Rectal smooth muscle tissue (tissue), 1 donor: ENCODE measurements at regions not wholly inside any gene's neighbourhood (a gene's known extent, or its start where the extent isn't known, plus 50 kb on each side); places are given as distances from the start of the nearest gene placed in this dataset.
A peak's percentile ranks its signal among the peaks of the same experiment; 100 is the strongest.
"Not testable (repeated sequence)": the region's sequence is repeated elsewhere in the genome, so short reads cannot be mapped to it uniquely, and the experiment has no call there.

Source experiments
- H3K27ac ChIP-seq: one replicate; pipeline ENCODE4 v1.7.0; 2013; ENCODE audit warnings: low read depth, low read length, inconsistent platforms
- H3K27me3 ChIP-seq: one replicate; pipeline ENCODE4 v1.7.0; 2013; ENCODE audit warnings: low read length; ENCODE audit not compliant: control insufficient read depth, insufficient read depth
- H3K36me3 ChIP-seq: one replicate; pipeline ENCODE4 v1.7.0; 2013; ENCODE audit warnings: low read length; ENCODE audit not compliant: control insufficient read depth, insufficient read depth
- H3K4me1 ChIP-seq: one replicate; pipeline ENCODE4 v1.7.0; 2013; ENCODE audit warnings: low read length; ENCODE audit not compliant: control insufficient read depth, insufficient read depth
- H3K4me3 ChIP-seq: one replicate; pipeline ENCODE4 v1.7.0; 2013; ENCODE audit warnings: low read length
- H3K9ac ChIP-seq: one replicate; pipeline ENCODE4 v1.7.0; 2013; ENCODE audit warnings: low read length

DNA sequence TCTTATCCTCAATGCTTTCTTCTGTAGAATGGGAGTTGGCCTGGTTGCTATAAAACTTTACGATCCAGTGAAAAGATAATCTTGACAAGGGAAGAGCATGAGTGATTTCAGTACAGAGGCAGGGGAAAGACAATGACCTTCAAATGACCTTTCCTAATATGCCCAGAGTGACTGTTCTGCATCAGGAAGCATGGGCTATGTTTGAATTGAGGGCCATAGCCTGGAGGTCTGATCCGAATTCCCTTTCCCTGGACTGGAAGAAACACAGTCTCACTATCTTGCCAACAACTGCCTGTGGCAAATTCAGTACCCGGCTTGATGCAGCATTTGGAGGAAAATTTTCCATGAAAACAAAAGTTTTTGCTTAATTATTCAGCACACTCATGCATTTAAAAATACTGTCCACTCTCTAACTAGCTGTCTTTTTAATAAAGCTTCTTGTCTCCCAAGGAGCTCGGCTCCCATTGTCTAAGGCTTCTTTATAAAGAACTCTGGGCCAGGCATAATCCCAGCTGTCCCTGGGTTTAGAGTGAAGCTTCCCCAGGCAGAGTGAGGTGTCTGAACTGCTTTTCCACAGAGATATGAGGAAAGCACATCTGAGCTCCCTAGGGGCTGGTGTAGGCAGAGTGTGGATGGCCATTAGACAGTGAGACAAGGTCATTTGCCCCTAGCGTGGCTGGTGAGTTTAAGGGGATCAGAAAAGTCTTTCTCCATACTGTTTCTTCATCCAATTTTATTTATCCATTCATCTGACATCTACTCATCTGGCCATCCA is 132.7 kb upstream of the CADM1 start:
- Histone ChIP-seq H3K27me3 (no peaks in the 10 kb centered on the region), H3K4me3 (no peak overlapping the region), H3K27ac (no peak overlapping the region), H3K36me3 (no peaks in the 10 kb centered on the region), H3K4me1 (no peaks in the 10 kb centered on the region), H3K9ac (no peak overlapping the region)

DNA sequence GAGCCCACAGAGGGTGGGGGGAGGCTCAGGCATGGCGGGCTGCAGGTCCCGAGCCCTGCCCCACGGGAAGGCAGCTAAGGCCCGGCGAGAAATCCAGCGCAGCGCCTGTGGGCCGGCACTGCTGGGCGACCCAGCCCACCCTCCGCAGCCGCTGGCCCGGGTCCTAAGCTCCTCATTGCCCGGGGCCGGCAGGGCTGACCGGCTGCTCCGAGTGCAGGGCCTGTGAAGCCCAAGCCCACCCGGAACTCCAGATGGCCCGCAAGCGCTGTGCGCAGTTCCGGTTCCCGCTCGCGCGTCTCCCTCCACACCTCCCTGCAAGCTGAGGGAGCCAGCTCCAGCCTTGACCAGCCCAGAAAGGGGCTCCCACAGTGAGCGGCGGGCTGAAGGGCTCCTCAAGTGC is 129.8 kb upstream of the CADM1 start:
- H3K4me1 ChIP-seq, H3K27ac ChIP-seq, H3K36me3 ChIP-seq, H3K9ac ChIP-seq, H3K27me3 ChIP-seq, H3K4me3 ChIP-seq: not testable (repeated sequence)

DNA sequence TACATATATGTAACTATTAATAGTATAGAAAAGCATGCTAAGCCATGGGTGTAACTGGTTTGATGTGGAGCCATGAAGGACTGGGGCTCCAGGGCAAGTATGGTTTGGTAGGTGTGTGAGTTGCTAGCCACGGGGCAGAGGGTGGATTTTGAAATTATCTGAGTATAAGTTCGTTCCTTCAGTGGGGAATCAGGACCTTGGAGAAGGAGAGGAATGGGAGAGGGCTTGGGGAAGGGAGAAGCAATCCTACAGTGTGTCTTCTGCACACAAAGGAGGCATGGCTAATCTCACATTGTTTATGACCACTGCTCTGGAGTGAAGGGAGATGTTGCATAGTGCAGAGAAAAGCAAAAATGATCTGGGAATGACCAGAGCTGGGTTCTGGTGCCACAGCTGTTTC is 127.8 kb upstream of the CADM1 start:
- Histone ChIP-seq H3K4me3 (no peak overlapping the region), H3K4me1 (no peaks in the 10 kb centered on the region), H3K27ac (no peak overlapping the region), H3K9ac (no peak overlapping the region), H3K27me3 (peaks cover 5% of the 10 kb centered on the region), H3K36me3 (no peaks in the 10 kb centered on the region)

DNA sequence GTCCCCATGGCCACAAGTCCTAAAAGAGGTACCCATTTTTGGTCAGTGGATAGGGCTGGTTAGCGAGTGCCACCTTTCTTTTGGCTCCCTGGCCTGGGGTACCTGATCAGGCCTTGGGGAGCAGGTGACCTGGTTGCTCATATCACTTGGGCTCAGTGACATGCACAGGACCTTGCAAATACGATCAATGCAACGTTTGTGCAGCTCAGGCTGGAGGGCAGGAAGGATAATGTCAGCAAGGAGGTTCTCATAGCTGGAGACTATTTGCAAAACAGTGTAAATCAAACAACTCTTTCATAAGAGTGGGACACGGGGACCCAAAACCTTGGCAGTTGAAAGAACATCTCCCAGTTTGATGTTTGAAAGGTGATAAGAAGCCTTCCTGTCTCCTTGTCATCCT is 127.4 kb upstream of the CADM1 start:
- no peak overlapping the region for H3K9ac ChIP-seq

DNA sequence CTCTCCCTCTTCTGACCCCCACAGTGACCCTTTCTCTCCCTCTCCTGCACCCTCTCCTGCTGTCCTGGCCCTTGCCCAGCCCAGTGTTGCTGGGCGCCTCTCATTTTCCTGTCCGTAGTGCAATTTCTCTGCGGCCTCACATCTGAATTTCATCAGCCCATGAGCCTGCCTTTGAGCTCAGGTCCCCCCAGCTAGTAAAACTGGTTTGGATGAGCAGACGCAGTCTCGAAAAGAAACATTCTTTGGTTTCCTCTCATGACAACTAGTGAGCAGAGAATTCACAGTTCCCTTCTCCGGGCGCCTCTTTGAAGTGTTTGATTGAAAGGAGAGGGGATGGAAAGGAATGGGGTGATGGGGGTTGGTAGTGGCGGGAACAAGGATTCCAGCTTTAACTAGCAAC is 126.0 kb upstream of the CADM1 start:
- Histone ChIP-seq H3K9ac (no peak overlapping the region), H3K36me3 (no peaks in the 10 kb centered on the region), H3K27ac (no peak overlapping the region), H3K27me3 (peaks cover 5% of the 10 kb centered on the region), H3K4me3 (no peak overlapping the region), H3K4me1 (no peaks in the 10 kb centered on the region)

More for the DNA sequence above, 127.4 kb upstream of the CADM1 start:
- H3K36me3 ChIP-seq = no peaks in the 10 kb centered on the region
- H3K4me1 ChIP-seq = no peaks in the 10 kb centered on the region
- H3K27ac ChIP-seq = no peak overlapping the region
- H3K27me3 ChIP-seq = peaks cover 5% of the 10 kb centered on the region
- H3K4me3 ChIP-seq = no peak overlapping the region

DNA sequence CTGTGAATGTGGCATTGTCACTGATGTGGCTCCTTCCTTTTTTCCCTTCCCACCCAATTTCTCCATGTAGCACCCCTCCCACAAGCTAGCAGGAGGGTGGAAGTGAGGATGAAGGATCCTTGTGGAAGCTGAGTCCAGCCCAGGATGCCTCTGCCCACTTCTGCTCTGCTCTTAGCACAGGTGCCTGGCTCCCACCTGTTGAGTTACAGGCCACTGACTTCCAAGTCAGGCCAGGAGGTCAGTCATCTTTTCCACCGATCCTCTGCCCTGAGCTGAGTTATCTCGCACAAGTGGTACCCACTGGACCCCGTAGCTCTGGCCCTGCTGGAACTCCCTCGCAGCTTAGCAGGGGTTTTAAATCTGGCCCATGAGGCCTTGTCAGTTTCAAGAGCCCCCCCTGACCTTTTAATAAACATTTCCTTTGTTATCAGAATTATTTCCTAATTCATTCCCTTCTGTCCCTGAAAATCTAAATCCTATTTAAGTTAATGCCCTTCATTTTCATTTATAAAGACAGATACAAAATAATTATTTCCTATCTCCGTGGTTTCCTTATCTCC is 125.3 kb upstream of the CADM1 start:
- Histone ChIP-seq H3K9ac (no peak overlapping the region), H3K27ac (no peak overlapping the region), H3K4me1 (no peaks in the 10 kb centered on the region), H3K27me3 (peaks cover 5% of the 10 kb centered on the region), H3K36me3 (no peaks in the 10 kb centered on the region), H3K4me3 (no peak overlapping the region)

DNA sequence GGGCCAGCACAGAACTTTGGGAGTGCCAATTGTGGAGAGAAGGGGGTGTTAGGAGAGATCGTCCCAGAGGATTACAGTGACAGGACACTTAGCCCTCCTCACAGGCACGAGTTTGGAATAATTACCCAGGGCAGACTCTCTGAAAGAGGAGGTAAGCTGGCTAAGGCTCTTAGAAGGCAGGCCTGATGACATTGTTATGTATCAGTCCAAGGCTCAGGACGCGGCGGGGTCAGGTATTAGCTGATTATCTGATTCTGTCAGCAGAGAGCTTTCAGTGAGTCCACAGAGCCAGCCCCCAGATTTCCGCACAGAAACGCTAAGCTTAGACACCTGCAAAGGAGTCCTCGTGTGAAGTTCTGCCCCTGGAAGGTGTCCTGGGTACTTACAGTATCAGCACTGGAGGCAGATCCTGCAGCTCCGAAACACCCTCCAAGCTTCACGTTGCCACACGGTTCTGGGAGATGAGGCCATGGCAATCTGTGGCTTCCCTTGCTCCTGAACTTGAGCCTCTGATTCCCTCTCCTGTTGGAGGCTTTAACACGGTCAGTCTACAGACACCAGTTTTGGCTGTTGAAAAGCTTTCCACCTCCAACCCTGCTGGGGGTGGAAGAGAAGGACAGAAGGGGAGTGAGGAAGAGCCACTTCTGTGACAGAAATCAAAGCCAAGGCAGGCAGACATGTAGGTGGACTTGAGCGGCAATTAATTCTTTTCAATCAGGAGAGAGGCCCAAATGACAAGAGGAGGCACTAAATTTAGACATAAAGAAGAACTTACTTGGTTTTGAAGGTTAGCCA is 123.6 kb upstream of the CADM1 start:
- Histone ChIP-seq H3K36me3 (no peaks in the 10 kb centered on the region), H3K4me1 (peaks cover 5% of the 10 kb centered on the region), H3K4me3 (no peak overlapping the region), H3K27ac (no peak overlapping the region), H3K9ac (no peak overlapping the region), H3K27me3 (peaks cover 5% of the 10 kb centered on the region)

DNA sequence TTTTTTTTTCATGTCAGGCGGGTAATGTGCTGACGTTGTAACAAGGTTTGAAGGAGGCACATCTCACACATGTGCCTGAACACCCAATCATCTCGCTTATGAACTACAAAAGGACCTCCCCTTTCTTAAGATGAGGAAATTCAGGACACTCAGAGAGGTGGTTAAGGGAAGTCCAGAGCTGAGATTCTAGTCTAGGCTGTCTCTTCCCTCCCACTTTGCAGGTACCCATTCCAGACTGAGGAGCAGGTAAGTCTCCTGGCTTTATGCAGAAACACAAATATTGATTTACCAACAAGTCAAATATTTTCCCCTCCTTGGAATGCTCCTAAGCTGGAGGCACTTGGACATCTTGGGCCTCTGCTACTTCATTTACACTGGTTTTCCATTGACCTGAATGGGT is 122.9 kb upstream of the CADM1 start:
- H3K4me1 ChIP-seq = peaks cover 12% of the 10 kb centered on the region

DNA sequence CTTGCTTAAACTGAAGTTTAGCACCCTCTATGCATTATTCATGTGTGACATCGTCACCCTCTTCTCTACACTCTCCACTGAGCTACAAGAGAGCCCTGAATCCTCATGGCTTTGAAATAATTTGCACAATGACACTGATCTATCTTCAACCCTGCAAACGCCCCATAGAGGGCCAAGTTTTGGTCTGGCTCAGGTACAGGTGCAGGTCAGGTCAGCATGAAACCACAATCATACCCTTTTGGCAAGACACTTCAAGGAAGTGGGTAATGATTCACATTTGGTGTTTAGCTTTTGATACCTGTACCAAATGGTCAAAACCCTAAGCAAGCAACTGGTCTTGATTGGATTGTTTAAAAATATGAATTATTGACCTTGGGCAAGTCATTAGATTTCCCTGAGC is 122.2 kb upstream of the CADM1 start:
- Histone ChIP-seq H3K36me3 (no peaks in the 10 kb centered on the region), H3K27me3 (peaks cover 5% of the 10 kb centered on the region), H3K4me1 (peaks cover 12% of the 10 kb centered on the region), H3K9ac (no peak overlapping the region), H3K27ac (no peak overlapping the region), H3K4me3 (no peak overlapping the region)

More for the DNA sequence above, 122.9 kb upstream of the CADM1 start:
- Histone ChIP-seq H3K9ac (no peak overlapping the region), H3K27me3 (peaks cover 5% of the 10 kb centered on the region), H3K36me3 (no peaks in the 10 kb centered on the region), H3K27ac (no peak overlapping the region), H3K4me3 (no peak overlapping the region)

DNA sequence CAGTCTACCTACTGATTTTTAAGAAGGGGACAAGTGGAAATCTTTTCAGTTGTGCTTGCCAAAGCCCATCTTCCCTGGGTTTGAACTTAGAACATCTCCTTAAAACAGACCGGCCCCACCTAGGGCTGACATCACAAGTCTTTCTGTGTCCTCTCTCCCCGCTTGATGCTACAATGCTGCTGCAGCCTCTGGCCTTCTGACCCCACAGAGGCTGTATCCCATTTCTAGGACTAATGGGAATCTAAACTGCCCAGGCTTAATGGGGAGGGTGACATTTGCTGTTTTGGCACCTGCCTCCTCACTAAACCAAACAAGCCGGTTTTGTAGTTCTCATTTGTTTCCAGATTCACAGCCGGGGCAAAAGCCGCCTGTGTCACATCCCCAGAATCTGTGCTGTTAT is 121.3 kb upstream of the CADM1 start:
- Histone ChIP-seq H3K4me1 (peaks cover 12% of the 10 kb centered on the region), H3K36me3 (no peaks in the 10 kb centered on the region), H3K27me3 (peaks cover under 1% of the 10 kb centered on the region)

DNA sequence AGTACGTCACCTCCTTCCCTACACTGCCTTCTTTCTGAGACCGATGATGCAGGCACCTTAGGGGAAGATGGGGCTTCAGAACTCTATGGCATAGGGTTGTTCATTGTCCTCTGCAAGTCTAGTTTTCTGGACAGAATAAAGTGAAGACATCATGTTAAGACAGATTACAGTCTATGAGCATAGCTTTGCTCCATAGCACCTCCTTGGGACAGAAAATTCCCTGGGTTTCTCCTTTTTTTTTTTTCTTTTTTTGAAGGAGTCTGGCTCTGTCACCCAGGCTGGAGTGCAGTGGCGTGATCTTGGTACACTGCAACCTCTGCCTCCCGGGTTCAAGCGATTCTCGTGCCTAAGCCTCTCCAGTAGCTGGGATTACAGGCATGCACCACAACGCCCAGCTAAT is 119.8 kb upstream of the CADM1 start:
- Histone ChIP-seq H3K27ac (no peak overlapping the region), H3K36me3 (no peaks in the 10 kb centered on the region), H3K4me3 (no peak overlapping the region), H3K27me3 (no peaks in the 10 kb centered on the region), H3K9ac (no peak overlapping the region), H3K4me1 (peaks cover 12% of the 10 kb centered on the region)

More for the DNA sequence above, 121.3 kb upstream of the CADM1 start:
- Histone ChIP-seq H3K9ac (no peak overlapping the region), H3K27ac (no peak overlapping the region), H3K4me3 (no peak overlapping the region)

DNA sequence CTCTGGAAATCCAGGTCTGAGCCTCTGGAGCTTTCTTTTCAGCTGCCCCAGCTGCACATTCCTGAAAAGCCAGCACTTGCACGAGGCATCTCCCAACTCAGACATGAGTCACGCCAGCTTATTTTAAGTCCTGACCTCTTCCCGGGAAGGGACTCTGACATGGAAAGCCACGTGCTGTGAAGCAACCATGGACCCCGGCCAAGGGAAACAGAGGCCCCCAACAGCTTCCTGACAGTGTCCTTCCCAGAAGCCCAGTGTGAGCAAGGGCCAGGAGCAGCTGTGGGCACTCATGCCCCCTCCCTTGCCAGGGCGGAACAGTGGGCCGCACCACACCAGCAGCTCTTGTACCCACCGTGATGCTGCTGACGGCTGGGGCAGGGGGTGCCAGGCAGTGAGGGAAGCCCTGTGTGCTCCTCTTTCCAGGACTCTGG is 118.8 kb upstream of the CADM1 start:
- peak overlapping the region; percentile 24 for H3K27ac ChIP-seq
- peaks cover 12% of the 10 kb centered on the region for H3K4me1 ChIP-seq
- no peaks in the 10 kb centered on the region for H3K36me3 ChIP-seq
- no peak overlapping the region for H3K4me3 ChIP-seq
- no peak overlapping the region for H3K9ac ChIP-seq
- H3K27me3 ChIP-seq = no peaks in the 10 kb centered on the region
